GM19043 (cell line): ENCODE measurements at regions not wholly inside any gene's neighbourhood (a gene's known extent, or its start where the extent isn't known, plus 50 kb on each side); places are given as distances from the start of the nearest gene placed in this dataset.

Experiments
- ATAC-seq: cut with Tn5 transposase; IDR thresholded peaks from one replicate; pipeline ENCODE4 v1.9.1; 2021; ENCODE audit warnings: low read depth; ENCODE audit not compliant: unreplicated experiment

GRCh38 chr11:45449036-45449601 is 163.0 kb upstream of the SYT13 start:
- ATAC-seq = no peak

- ATAC-seq = no peak
These were observed 162.4 kb upstream of the SYT13 start for GRCh38 chr11:45448561-45448960.

GRCh38 chr11:45446998-45447397 is 160.9 kb upstream of the SYT13 start:
- no peak for ATAC-seq

DNA sequence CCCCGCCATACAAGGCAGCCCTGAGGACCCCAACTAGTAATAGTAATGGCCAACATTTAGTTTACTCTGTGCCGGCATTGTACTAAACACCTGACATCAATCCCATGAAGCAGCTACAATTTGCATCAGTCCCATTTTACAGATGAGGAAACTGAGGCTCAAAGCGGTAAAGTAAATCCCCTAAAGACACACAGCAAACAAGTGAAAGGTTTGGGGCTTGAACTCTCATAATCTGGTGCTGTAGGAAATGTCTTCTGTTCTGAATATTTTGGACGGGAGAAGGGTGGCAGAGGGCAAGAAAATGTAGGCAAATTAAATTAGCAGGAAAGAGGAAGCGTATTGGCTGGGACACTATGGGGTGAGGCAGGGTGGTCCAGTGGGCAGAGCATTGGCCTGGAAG is 160.3 kb upstream of the SYT13 start:
- no peak for ATAC-seq

GRCh38 chr11:45444796-45445195 is 158.7 kb upstream of the SYT13 start:
- ATAC-seq = no peak

- no peak for ATAC-seq
These were observed 154.0 kb upstream of the SYT13 start for GRCh38 chr11:45440111-45440510.

DNA sequence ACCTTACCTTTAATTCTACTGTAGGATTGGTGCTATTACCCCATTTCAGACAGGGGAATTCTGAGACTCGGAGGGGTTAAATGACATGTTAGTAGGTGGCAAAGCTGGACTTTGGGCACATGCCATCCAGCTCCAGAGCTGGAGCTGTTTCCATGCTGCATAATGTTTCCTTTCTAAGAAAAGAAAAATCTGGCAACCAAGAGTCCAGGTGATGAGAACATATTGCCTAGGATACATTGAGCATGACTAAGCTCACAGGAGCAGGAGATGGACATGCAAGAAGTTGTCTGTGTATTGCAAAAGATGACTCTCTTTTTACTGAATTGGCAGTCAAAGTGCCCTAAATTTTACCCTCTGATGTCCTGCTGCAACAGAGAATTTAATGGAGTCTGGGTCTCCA is 150.8 kb upstream of the SYT13 start:
- no peak for ATAC-seq

DNA sequence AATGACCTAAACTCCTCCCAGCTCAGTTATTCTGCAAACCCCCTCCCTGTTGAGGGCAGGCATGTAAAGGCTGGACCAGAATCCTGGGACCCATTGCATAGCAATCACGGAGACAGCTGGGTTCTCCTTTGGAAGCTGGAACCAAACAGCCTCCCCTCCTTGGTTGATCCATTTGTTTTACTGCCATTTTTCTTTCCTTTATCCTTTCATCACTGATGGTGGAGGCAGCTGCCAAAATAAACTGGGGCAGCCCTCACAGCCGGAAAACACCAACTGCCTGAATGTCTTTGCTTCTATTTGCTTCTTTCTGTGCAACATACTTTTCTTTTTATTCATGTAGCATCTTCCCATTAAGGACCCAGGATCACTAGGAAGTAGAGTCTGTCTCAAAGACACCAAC is 150.0 kb upstream of the SYT13 start:
- no peak for ATAC-seq

DNA sequence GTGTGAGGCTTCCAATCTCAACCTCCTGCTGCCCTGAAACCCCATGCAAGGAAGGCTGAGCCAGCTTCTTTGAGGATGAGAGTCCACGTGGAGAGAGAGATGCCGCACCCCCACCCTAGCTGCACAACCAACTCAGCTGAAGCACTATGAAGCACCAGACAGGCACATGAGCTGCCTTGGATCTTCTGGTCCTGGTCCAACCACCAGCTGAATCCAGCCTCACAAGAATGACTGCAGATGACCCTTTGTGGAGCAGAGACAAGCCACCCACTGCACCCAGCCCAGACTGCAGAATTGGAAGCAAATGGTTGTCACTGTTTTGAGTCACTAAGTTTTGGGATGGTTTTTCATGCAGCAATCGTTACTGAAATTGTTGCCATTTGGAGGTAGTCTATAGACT is 149.6 kb upstream of the SYT13 start:
- no peak for ATAC-seq

DNA sequence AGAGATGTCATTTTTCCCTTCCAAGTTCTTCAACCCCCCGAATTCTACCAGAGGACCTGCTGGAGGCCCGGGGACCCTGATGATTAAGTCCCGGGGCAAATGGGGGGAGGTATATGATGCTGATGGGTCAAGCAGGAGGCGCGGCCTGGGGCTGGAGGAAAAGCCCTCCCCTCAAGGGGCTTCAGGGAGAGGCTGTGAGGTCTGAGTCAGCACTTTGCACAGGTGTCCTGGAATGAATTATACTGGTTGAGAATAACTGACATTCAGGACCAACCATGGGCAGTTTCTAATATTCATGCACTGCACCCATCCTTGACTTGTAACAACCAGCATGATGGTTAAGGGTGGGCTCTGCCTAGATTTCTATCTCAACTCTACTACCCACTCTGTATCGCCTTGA is 146.8 kb upstream of the SYT13 start:
- no peak for ATAC-seq

GRCh38 chr11:45432100-45432499 is 146.0 kb upstream of the SYT13 start:
- ATAC-seq = no peak

DNA sequence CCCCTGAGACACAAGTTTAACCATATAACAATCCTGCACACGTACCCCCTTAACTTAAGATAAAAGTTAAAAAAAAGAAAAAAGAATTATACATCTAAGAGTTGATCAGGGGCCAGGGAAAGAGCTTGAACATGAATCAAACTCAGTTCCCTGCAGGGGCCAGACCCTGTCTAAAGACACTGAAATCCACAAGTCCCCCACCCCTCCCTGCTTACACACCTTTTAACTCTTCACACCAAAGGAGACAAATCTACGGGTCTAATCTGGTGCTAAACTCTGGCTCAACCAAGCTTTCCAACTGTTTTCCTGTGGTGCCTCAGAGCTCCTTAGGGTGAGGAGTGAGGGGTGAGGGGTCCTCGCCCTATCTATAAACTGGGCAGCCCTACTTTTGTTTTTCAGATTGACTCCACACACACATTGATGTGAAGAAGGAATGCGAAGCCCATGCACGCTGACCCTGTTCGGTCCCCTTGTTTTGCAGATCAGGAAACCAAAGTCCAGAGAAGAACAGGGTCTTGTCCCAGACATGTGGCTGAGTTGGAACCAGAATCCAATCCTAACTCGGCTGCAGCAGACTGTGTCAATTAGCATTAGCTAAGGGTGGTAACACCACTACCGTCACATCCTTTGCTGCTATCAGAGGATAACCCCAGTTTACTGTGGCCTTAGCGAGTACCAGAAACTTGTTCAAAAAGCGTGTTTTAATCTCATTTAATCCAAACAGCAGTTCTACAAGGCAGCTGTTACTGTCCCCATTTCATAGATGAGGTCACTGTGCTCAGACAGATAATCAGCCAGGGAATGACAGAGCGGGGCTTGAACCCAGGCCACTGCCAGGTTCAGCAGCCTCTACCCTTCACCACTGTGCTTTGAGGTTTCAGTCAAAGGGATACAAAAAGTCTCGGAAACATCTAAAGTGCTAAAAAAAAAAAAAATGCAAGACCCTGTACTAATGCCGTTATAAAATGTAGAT is 145.2 kb upstream of the SYT13 start:
- ATAC-seq = no peak

DNA sequence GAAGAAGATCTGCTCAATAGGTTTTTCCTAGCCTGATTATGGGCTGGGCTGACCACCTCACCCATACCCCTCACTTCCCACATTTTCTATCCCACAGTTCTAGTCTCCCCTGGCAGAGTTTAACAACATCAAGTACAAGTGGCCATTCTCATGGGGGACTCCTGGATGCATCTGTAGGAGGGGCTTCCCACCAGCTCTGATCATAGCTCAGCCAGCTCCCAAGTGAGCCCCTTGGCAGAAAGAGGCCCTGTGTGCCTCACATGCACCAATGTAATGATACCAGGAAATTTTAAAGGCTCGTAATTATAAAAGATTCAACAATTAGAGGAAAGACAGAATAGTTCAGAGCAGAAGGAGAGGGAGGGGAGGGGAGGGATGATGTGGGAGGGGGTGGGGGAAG is 144.2 kb upstream of the SYT13 start:
- no peak for ATAC-seq

DNA sequence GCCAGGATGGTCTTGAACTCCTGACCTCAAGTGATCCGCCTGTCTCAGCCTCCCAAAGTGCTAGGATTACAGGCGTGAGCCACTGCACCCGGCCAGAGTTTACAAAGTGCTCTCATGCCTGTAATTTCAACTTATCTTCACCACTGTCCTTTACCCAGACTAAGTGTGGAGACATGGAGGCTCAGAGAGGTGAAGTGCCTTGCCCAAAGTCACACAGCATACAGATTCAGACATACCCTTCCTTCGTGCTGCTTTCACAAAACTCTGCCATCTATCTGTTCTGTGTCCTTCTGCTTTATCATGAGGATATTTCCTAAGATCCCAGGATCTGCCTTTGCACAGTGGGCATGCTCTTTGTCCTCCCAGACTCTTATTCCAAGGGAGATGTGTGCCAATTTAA is 143.6 kb upstream of the SYT13 start:
- no peak for ATAC-seq

GRCh38 chr11:45428541-45429230 is 142.5 kb upstream of the SYT13 start:
- no peak for ATAC-seq

DNA sequence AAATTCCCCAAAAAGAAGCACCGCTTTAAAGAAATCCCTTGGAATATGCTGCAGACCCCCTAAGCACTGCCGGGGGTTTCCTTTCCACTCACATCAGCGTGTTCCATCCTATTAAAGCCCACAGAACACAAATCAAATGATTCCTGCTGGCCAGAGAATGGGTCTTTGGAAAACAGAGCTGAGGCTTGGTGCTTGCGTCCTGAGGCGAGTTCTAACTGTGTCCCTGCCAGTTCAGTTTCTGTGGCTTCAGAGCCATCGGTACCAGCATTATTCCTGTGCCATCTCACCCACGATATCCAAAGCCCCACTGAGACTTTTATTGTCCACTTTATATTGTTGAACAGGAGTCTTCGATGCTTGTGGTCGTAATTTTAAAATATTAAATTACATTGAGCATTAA is 142.0 kb upstream of the SYT13 start:
- ATAC-seq = no peak

GRCh38 chr11:45424411-45425180 is 138.5 kb upstream of the SYT13 start:
- no peak for ATAC-seq

DNA sequence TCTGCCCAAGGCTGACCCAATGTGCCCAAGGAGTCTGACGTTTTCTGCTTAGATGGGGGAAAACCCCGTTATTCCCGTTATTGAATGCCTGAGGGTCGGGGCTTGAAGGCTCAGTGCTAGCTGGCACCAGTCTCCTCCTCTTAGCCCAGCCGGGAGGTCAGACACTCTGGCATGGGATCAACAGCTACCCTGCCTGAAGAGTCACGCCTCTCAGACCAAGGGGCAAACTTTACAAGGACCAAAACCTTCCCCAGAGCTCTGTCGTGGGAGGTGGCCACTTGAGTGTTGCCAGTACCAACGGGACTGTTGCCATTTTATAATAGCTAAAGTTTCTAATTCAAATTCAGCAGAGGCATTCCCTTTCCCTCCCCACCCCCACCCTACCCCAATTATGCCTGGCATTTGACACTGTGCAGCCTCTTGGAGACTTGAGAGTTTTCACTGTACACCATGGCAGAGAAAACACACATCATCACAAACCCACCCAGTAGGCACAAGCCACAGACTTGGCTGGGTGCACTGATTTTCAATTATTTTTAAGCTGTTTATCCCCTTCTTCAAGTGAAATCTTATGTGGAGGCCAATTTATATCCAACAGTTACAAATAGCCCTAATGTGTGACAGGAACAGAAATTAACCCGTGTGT is 137.5 kb upstream of the SYT13 start:
- ATAC-seq = no peak

GRCh38 chr11:45423036-45423435 is 136.9 kb upstream of the SYT13 start:
- no peak for ATAC-seq

- ATAC-seq = no peak
These were observed 127.9 kb upstream of the SYT13 start for GRCh38 chr11:45414088-45414487.
